H1 (cell line): ENCODE measurements at regions not wholly inside any gene's neighbourhood (a gene's known extent, or its start where the extent isn't known, plus 50 kb on each side); places are given as distances from the start of the nearest gene placed in this dataset.

ENCODE experiments used
- CTCF ChIA-PET: fragments of 300-600 bp; sonication (Branson Sonifier 250); formaldehyde crosslinking; loops from one replicate; lab custom pipeline; 2021; ENCODE audit not compliant: partially characterized antibody; lab: Charles Lee
- POLR2A ChIA-PET: fragments of 300-600 bp; sonication (Branson Sonifier 250); formaldehyde crosslinking; loops from one replicate; lab custom pipeline; 2021; ENCODE audit warnings: inconsistent platforms; ENCODE audit not compliant: partially characterized antibody; lab: Charles Lee
- DNase-seq, 2 experiments: peaks; one replicate each; pipeline versions ENCODE4 v3.0.0 to v3.0.0-alpha.2; 2010 to 2022; ENCODE audit warnings: low spot score in 2 of 2, low read depth in 1 of 2, mixed read lengths in 1 of 2
- FAIRE-seq: peaks from 2 replicates; lab custom pipeline; 2011; peaks lifted over from hg19 to GRCh38; lab: Jason Lieb, UNC
- H2AFZ ChIP-seq: 2 replicates; pipeline ENCODE4 v1.8.1; 2012; ENCODE audit warnings: low read length, inconsistent platforms
- H2AK5ac ChIP-seq: 2 replicates; pipeline ENCODE4 v1.6.1; 2013; ENCODE audit warnings: low read depth, low read length
- H2BK120ac ChIP-seq: replicated peaks from 2 replicates; pipeline ENCODE3; 2013; ENCODE audit warnings: low read depth, low read length, inconsistent platforms
- H2BK12ac ChIP-seq: 2 replicates; pipeline ENCODE4 v1.6.1; 2013; ENCODE audit warnings: low read depth, low read length
- H2BK15ac ChIP-seq: 2 replicates; pipeline ENCODE4 v1.6.1; 2013; ENCODE audit warnings: low read length
- H2BK20ac ChIP-seq: 2 replicates; pipeline ENCODE4 v1.6.1; 2013; ENCODE audit warnings: low read length
- H2BK5ac ChIP-seq: 2 replicates; pipeline ENCODE4 v1.6.1; 2013; ENCODE audit warnings: low read depth, low read length
- H3K14ac ChIP-seq: 2 replicates; pipeline ENCODE4 v1.6.1; 2013; ENCODE audit warnings: inconsistent platforms; ENCODE audit not compliant: insufficient read length
- H3K18ac ChIP-seq: 2 replicates; pipeline ENCODE4 v1.6.1; 2013; ENCODE audit warnings: low read length; ENCODE audit errors: extremely low read depth
- H3K23ac ChIP-seq: 2 replicates; pipeline ENCODE4 v1.6.1; 2013; ENCODE audit warnings: inconsistent platforms; ENCODE audit not compliant: insufficient read length
- H3K23me2 ChIP-seq: 2 replicates; pipeline ENCODE4 v1.6.1; 2013; ENCODE audit warnings: low read depth, low read length
- H3K27ac ChIP-seq: 2 replicates; pipeline ENCODE4 v1.6.1; 2011; ENCODE audit warnings: low read depth, low read length, inconsistent platforms
- H3K27me3 ChIP-seq, 4 experiments: replicated peaks in 1 of 4; 1 replicate in 1 of 4; 2 replicates in 3 of 4; pipeline versions ENCODE4 v1.6.1 to v1.8.1; 2011 to 2013; ENCODE audit warnings: low read length in 3 of 4, mild to moderate bottlenecking in 3 of 4, inconsistent platforms in 2 of 4, mixed read lengths in 2 of 4, moderate library complexity in 1 of 4; ENCODE audit not compliant: control insufficient read depth in 3 of 4, insufficient read depth in 3 of 4; ENCODE audit errors: extremely low read depth in 1 of 4
- H3K36me3 ChIP-seq, 4 experiments: 2 replicates each; pipeline versions ENCODE4 v1.6.1 to v1.8.1; 2011 to 2013; ENCODE audit warnings: mild to moderate bottlenecking in 4 of 4, low read length in 3 of 4, moderate library complexity in 2 of 4, control low read depth in 1 of 4, inconsistent platforms in 1 of 4; ENCODE audit not compliant: insufficient read depth in 4 of 4, control insufficient read depth in 2 of 4
- H3K4ac ChIP-seq: replicated peaks from 2 replicates; pipeline ENCODE3; 2013; ENCODE audit warnings: low read length, low read depth, mixed read lengths, inconsistent platforms; ENCODE audit not compliant: insufficient read length
- H3K4me1 ChIP-seq, 4 experiments: replicated peaks in 1 of 4; 1 replicate in 1 of 4; 2 replicates in 3 of 4; pipeline versions ENCODE4 v1.6.1 to v1.8.1; 2011 to 2013; ENCODE audit warnings: low read length in 3 of 4, inconsistent platforms in 2 of 4, mixed read lengths in 1 of 4; ENCODE audit not compliant: insufficient read depth in 4 of 4, control insufficient read depth in 3 of 4
- H3K4me2 ChIP-seq, 2 experiments: 2 replicates each; pipeline versions ENCODE4 v1.6.1 to v1.8.1; 2011 to 2013; ENCODE audit warnings: low read depth in 2 of 2, low read length in 2 of 2, control low read depth in 1 of 2, inconsistent platforms in 1 of 2, mild to moderate bottlenecking in 1 of 2; ENCODE audit not compliant: insufficient read depth in 1 of 2
- H3K4me3 ChIP-seq, 4 experiments: fragments of 200-600, 300-600 bp in 1 of 4; sonication (generic), shearing (Covaris generic), sonication (Bioruptor Twin) in 1 of 4; 2 replicates each; pipeline versions ENCODE4 v1.5.1 to v1.8.1; 2011 to 2016; ENCODE audit warnings: low read length in 4 of 4, low read depth in 3 of 4, control low read depth in 2 of 4, inconsistent platforms in 2 of 4, mild to moderate bottlenecking in 2 of 4, mixed read lengths in 1 of 4, moderate library complexity in 1 of 4; ENCODE audit not compliant: insufficient read depth in 2 of 4; ENCODE audit errors: extremely low read depth in 1 of 4
- H3K56ac ChIP-seq: replicated peaks from 2 replicates; pipeline ENCODE3; 2013; ENCODE audit warnings: low read depth, mild to moderate bottlenecking, mixed read lengths, low read length, inconsistent platforms; ENCODE audit not compliant: insufficient read length
- H3K79me1 ChIP-seq: 2 replicates; pipeline ENCODE4 v1.6.1; 2013; ENCODE audit warnings: low read depth, low read length, control low read depth
- H3K79me2 ChIP-seq, 2 experiments: 2 replicates each; pipeline versions ENCODE4 v1.6.1 to v1.8.1; 2012 to 2013; ENCODE audit warnings: low read length in 2 of 2, mild to moderate bottlenecking in 2 of 2, inconsistent platforms in 1 of 2; ENCODE audit not compliant: insufficient read depth in 2 of 2, control insufficient read depth in 1 of 2
- H3K9ac ChIP-seq, 4 experiments: replicated peaks in 1 of 4; 1 replicate in 1 of 4; 2 replicates in 3 of 4; pipeline versions ENCODE4 v1.6.1 to v1.8.1; 2011 to 2013; ENCODE audit warnings: low read depth in 3 of 4, low read length in 3 of 4, control low read depth in 2 of 4, mild to moderate bottlenecking in 2 of 4, moderate library complexity in 2 of 4, inconsistent platforms in 1 of 4; ENCODE audit errors: extremely low read depth in 1 of 4
- H3K9me3 ChIP-seq, 2 experiments: 2 replicates each; pipeline versions ENCODE4 v1.6.1 to v1.8.1; 2012 to 2013; ENCODE audit warnings: mild to moderate bottlenecking in 2 of 2, moderate library complexity in 2 of 2, control low read depth in 1 of 2, inconsistent platforms in 1 of 2, low read depth in 1 of 2, low read length in 1 of 2, mixed read lengths in 1 of 2; ENCODE audit not compliant: insufficient read depth in 2 of 2
- H4K20me1 ChIP-seq, 2 experiments: replicated peaks in 1 of 2; 2 replicates each; pipeline versions ENCODE3 to v1.8.1; 2011 to 2013; ENCODE audit warnings: inconsistent platforms in 2 of 2, low read length in 2 of 2, mild to moderate bottlenecking in 1 of 2; ENCODE audit not compliant: insufficient read depth in 2 of 2, control insufficient read depth in 1 of 2
- H4K5ac ChIP-seq: 2 replicates; pipeline ENCODE4 v1.6.1; 2013; ENCODE audit warnings: low read length, low read depth, mixed read lengths, inconsistent platforms; ENCODE audit not compliant: insufficient read length
- H4K8ac ChIP-seq: 2 replicates; pipeline ENCODE4 v1.8.0; 2013; ENCODE audit warnings: mild to moderate bottlenecking, moderate library complexity, low read length, inconsistent platforms; ENCODE audit not compliant: insufficient read depth; ENCODE audit errors: extremely low read depth
- H4K91ac ChIP-seq: replicated peaks from 2 replicates; pipeline ENCODE3; 2013; ENCODE audit warnings: low read length, mixed read lengths, inconsistent platforms; ENCODE audit not compliant: insufficient read length
- ATF2 ChIP-seq: IDR thresholded peaks from 2 replicates; pipeline ENCODE4 v1.6.1; 2012; ENCODE audit warnings: low read length, inconsistent platforms
- CBX8 ChIP-seq: fragments of 300-800, 300-1000 bp; sonication (generic); IDR thresholded peaks from 2 replicates; pipeline ENCODE4 v1.7.1; 2016; ENCODE audit warnings: low read depth, low read length, borderline replicate concordance
- CTCF ChIP-seq, 3 experiments: IDR thresholded peaks; 1 replicate in 2 of 3; 2 replicates in 1 of 3; pipeline versions ENCODE4 v1.5.1 to v1.6.1; 2011; ENCODE audit warnings: low read length in 3 of 3, mild to moderate bottlenecking in 3 of 3, inconsistent platforms in 2 of 3, low read depth in 1 of 3, moderate library complexity in 1 of 3; ENCODE audit not compliant: insufficient read depth in 1 of 3; ENCODE audit errors: control extremely low read depth in 1 of 3
- E2F6 ChIP-seq: IDR thresholded peaks from 2 replicates; pipeline ENCODE4 v1.6.1; 2012; ENCODE audit warnings: inconsistent platforms
- POLR2AphosphoS5 ChIP-seq: IDR thresholded peaks from 2 replicates; pipeline ENCODE4 v1.6.1; 2011; ENCODE audit warnings: low read depth, low read length
- RNF2 ChIP-seq: fragments of 200-900, 300-1000 bp; sonication (generic); IDR thresholded peaks from 2 replicates; pipeline ENCODE4 v1.7.1; 2016; ENCODE audit warnings: borderline replicate concordance, low read depth, mild to moderate bottlenecking, antibody characterized with exemption, low read length; ENCODE audit not compliant: poor library complexity, severe bottlenecking; ENCODE audit errors: missing control alignments
- SAP30 ChIP-seq: fragments of 300-600 bp; sonication (generic); IDR thresholded peaks from 2 replicates; pipeline ENCODE4 v1.7.1; 2012; ENCODE audit warnings: low read length, moderate library complexity, mild to moderate bottlenecking, inconsistent platforms; ENCODE audit not compliant: insufficient read depth, insufficient replicate concordance
- SIRT6 ChIP-seq: IDR thresholded peaks from one replicate; pipeline ENCODE4 v1.7.1; 2012; ENCODE audit warnings: low read length, inconsistent platforms
- TBP ChIP-seq: IDR thresholded peaks from 2 replicates; pipeline ENCODE4 v1.6.1; 2011; ENCODE audit warnings: low read depth, low read length, improper control_type of control experiment
- WGBS, 2 experiments: shearing (Covaris generic) in 1 of 2; methylation state at CpG; one replicate each; pipeline versions ENCODE4 v1.1.6 to v1.1.7; 2013 to 2015; ENCODE audit warnings: low lambda C conversion rate in 2 of 2, mixed read lengths in 2 of 2, inconsistent platforms in 1 of 2, low coverage in 1 of 2, missing lambda C conversion rate in 1 of 2; ENCODE audit not compliant: insufficient replicate concordance in 2 of 2, insufficient coverage in 1 of 2, insufficient read length in 1 of 2; ENCODE audit errors: extremely low coverage in 1 of 2, missing lambda C conversion rate in 1 of 2; 5-methylcytosine and 5-hydroxymethylcytosine counted together

GRCh38 chr13:85709721-85710120, 89.5 kb downstream of the SLITRK6 start:
- no peak overlapping the region for H4K91ac ChIP-seq
- no peak overlapping the region for H2BK120ac ChIP-seq
- H3K4me2 ChIP-seq, result no peak overlapping the region
- no peak overlapping the region for H3K9ac ChIP-seq
- H3K4me1 ChIP-seq, result no peaks in the 10 kb centered on the region
- H2BK15ac ChIP-seq, result no peak overlapping the region
- H3K4me3 ChIP-seq, result no peak overlapping the region
- H3K36me3 ChIP-seq, result no peaks in the 10 kb centered on the region
- H2BK20ac ChIP-seq, result no peak overlapping the region
- POLR2A ChIA-PET, result no interaction called here
- no peaks in the 10 kb centered on the region for H4K20me1 ChIP-seq
- 100% methylated on average over 1 of the region's 1 CpG; no CpG with 5 or more reads in 1 of the 2 experiments for WGBS, 2 experiments
- H3K79me2 ChIP-seq, result no peaks in the 10 kb centered on the region
- H3K23ac ChIP-seq, result no peak overlapping the region
- H4K5ac ChIP-seq, result no peak overlapping the region
- no peak overlapping the region for H4K8ac ChIP-seq
- H2BK5ac ChIP-seq, result no peak overlapping the region
- H3K4ac ChIP-seq, result no peak overlapping the region
- H3K79me1 ChIP-seq, result no peaks in the 10 kb centered on the region
- peak overlapping the region; percentile 85; the same call in 1 of the 2 replicates for H2AFZ ChIP-seq
- no peak for DNase-seq
- no peak overlapping the region for H3K56ac ChIP-seq
- H3K18ac ChIP-seq, result no peak overlapping the region
- H3K9me3 ChIP-seq, result no peaks in the 10 kb centered on the region
- no peaks in the 10 kb centered on the region for H3K27me3 ChIP-seq
- CTCF ChIA-PET, result no interaction called here
- H2AK5ac ChIP-seq, result no peak overlapping the region
- no peaks in the 10 kb centered on the region for H3K23me2 ChIP-seq
- H3K14ac ChIP-seq, result no peak overlapping the region
- H3K27ac ChIP-seq, result no peak overlapping the region
- no peak for FAIRE-seq
- no peak overlapping the region for H2BK12ac ChIP-seq
- TF ChIP-seq POLR2AphosphoS5 (no peak), ATF2 (no peak), E2F6 (no peak), SIRT6 (no peak), TBP (no peak), CBX8 (no peak), RNF2 (no peak), CTCF (IDR thresholded peaks at IDR 0.05; ENCODE audit: control extremely low read depth in 1 of 3, insufficient read depth in 1 of 3, low read depth in 1 of 3, low read length in 3 of 3) (no peak), SAP30 (no peak)
